OCI-LY3 (cell line): ENCODE measurements at regions not wholly inside any gene's neighbourhood (a gene's known extent, or its start where the extent isn't known, plus 50 kb on each side); places are given as distances from the start of the nearest gene placed in this dataset.

Experiments
- CTCF ChIP-seq: fragments of 200-600, 300-600 bp; sonication (generic); IDR thresholded peaks from 2 replicates; pipeline ENCODE4 v1.5.1; 2014; ENCODE audit warnings: antibody characterized with exemption, low read length, low read depth
- EZH2phosphoT487 ChIP-seq: fragments of 200-600 bp; shearing (Covaris generic); IDR thresholded peaks from 2 replicates; pipeline ENCODE4 v1.6.1; 2018; ENCODE audit warnings: antibody characterized with exemption, mixed run types, low read depth

GRCh38 chr6:139569566-139569965 is 195.1 kb upstream of the CITED2 start:
- TF ChIP-seq CTCF (no peak), EZH2phosphoT487 (no peak)
